CD4-positive, alpha-beta T cell treated with Interleukin-15 for 4 hours (primary cell): ENCODE measurements at regions not wholly inside any gene's neighbourhood (a gene's known extent, or its start where the extent isn't known, plus 50 kb on each side); places are given as distances from the start of the nearest gene placed in this dataset.

Experiments used
- DNase-seq: peaks from one replicate; pipeline ENCODE4 v3.0.0-alpha.2; 2020; ENCODE audit warnings: low spot score

DNA sequence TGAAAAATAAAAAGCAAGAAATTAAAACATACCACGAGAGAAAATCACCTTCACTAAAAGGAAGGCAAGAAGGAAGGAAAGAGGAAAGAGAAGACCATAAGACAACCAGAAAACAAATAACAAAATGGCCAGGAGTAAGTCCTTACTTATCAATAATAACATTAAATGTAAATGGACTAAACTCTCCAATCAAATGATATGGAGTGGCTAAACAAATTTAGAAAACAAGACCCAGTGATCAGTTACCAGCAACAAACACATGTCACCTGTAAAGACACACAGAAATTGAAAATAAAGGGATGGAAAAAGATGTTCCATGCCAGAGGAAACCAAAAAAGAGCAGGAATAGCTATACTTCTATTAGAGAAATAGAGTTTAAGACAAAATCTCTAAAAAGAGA is 85.0 kb upstream of the SLC38A4 start:
- DNase-seq = no peak

DNA sequence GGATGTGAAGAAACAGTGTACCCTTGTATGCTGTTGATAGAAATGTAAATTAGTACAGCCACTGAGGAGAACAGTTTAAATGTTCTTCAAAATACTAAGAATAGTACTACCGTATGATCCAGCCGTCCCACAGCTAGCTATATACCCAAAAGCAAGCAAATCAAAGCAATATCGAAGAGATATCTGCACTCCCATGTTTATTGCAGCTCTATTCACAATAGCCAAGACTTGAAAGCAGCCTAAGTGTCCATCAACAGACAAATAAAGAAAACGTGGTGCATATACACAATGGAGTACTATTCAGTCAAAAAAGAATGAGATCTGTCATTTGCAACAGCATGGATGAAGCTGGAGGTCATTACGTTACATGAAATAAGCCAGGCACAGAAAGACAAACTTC is 88.5 kb upstream of the SLC38A4 start:
- DNase-seq = no peak

DNA sequence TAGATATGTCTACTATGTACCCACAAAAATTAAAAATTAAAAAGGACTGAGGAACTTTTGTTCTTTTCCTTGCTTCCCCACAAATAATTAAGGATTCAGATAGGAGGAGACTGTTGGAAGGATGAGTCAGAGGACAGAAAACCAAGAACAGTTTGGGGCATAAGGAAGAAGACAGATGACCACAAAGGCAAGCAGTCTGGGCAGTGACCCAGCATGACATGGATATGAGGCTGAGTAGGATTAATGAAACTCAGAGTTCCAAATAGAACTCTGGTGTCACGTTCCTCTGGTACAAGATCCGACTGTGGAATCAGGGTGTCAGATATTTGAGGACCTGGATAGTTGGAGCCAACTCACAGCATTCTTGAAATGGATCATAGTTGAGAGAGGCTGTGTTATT is 89.3 kb upstream of the SLC38A4 start:
- no peak for DNase-seq

DNA sequence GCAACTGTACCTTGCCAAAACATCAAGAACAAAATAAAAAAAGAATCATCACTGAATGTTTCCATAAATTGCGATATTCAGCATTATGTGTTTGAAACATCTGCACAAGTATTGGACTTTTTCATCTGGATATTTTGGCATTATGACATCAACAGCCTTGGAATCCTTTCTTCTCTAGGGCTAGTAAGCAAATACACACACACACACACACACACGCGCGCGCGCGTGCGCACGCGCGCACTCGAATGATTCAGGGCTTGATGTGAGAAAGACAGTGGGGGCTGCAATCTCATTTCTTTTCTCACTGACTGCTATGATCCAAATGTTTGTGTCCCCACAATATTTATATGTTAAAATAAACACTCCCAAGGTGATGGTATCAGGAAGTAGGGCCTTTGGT is 90.0 kb upstream of the SLC38A4 start:
- DNase-seq = no peak

DNA sequence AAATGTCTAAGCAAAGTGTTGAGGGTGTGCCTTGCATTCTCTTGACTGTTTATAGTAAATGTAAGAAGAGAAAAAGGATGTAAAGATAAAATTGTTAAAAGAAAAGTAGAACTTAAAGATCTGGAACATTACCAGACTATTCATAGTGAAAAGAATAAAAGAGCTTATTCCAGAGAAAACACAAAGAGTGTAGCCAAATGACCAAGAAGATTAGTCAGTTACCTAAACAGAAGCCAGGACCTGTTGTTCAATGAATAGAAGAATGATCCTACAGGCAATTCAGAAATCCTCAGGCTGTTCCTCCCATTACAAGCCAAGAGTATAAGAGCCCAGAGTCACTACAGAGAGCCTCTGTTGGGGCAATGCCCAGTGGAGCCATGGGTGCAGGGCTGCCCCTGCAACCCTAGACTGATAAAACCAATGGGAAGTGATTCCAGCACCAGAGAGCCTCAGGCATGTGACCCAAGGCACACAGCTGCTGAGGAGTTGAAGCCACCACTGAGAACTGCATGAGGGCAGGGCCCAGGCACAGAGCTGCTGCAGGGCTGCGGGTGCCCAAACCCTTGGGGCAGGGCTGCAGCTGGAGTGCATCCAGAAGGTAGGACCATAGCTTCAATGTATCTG is 91.1 kb upstream of the SLC38A4 start:
- DNase-seq = no peak

DNA sequence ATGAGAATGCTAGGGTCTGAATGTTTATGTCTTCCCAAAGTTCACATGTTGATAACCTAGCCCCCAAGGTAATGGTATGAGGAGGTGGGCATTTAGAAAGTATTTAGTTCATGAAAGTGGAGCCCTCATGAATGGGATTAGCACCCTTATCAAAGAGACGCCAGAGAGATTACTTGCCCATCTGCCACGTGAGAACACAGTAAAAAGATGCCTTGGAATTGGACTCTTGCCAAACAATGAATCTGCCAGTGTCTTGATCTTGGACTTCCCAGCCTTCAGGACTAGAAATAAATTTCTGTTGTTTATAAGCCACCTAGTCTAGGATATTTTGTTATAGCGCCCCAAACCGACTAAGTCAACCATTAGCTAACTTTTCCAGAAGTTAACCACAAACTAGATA is 92.0 kb upstream of the SLC38A4 start:
- DNase-seq = no peak

DNA sequence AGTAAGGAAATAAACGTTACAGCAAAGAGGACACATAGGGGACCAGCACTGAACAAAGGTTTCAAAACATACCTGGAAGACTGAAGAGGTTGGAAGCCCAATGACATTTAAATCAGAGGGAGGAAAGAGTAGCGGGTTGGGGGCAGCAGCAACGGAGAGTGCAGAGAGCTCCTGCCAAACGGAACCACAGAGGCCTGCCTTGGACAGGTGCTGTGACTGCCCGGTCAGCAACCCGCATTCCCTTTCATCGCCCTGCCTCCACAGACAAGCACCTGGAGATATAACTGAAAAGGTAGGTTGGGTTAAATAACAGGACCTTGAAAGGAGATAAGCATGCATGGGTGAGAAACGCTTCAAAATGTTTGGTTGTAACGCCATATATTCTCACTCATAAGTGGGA is 92.8 kb upstream of the SLC38A4 start:
- no peak for DNase-seq

DNA sequence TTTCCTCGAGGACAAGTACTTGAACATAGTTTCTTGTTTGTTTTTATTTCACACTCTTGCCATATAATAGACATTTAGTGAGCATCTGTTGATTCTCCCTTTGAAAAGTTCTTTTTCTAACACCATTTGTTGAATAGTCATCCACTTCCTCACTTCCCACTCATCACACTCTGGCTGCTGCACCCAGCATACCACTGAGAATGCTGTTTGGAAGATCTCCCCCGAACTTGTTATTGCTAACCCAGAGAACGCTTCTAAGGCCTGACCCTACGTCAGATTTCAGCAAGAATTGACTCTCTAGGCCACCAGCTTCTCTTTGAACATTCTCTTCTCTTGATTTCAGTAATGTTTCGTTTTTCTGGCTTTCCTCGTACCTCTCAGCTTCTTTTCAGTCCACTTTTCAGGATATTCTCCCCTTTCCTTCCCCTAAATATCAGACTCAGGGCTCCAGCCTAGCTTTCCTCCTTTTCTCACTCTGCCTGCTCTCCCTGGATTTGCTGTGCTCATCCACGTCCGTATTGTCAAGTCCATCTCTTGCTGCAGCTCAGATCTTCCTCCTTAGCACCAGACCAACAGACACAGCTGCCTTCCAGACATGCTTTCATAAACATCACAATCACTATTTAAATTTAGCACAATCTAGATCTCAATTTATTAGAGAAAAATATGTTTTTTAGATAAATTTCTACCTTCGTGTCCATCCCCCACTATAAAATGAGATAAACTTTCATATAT is 94.0 kb upstream of the SLC38A4 start:
- DNase-seq = no peak

DNA sequence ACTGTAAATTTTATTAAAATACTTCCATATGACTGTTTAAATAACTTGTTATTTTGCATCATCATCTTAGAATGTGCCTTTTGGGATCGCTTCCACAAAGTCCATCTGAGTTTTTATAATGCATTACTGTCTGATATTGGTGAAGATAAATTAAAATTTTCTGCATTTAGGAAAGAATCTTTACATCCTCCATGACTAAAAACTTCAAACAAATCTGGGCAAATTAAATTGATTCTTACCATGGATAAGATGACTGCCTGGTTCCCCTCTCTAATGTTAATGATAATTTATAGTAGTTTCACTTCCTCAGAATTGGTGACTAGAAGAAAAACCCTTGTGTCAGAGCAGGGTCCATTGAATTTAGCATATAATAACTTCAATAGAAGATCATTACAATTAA is 94.7 kb upstream of the SLC38A4 start:
- DNase-seq = no peak

DNA sequence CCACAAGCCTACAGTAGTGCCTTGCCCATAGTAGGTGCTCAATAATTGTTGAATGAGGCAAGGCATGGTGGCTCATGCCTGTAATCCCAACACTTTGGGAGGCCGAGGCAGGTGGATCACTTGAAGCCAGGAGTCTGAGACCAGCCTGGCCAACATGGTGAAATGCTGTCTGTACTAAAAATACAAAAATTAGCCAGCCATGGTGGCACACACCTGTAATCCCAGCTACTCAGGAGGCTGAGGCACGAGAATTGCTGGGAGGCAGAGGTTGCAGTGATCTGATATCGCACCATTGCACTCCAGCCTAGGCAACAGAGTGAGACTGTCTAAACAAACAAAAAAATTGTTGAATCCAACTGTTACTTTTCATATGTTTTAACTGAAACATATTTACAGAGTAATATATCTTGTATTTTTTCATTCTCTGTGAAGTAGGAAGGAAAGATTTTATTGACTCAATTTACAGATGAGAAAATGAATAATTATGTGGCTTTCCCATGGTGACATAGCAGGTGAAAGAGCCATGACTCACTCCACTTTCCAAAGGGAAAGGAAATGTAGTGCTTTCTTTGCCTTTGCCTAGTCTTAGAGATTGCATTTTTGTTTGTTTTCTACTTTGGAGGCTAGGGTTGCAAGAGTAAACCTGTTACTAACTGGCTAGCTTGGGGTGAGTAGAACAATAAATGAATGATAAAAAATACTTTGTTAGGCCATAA is 95.4 kb upstream of the SLC38A4 start:
- no peak for DNase-seq

DNA sequence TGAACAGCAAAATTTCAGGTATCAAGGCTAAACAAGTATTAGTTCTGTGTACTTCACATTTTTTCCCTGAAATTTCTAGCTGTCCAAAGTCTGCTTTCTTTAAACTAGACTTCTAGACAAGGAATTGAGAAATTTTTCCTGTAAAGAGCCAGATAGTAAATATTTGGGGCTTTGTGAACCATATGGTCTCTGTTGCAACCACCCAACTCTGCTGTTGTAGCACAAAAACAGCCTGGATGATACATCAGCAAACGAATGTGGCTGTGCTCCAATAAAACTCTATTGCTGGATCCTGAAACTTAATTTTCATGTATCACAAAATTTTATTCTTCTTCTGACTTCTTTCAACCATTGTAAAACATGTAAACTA is 96.0 kb upstream of the SLC38A4 start:
- no peak for DNase-seq

DNA sequence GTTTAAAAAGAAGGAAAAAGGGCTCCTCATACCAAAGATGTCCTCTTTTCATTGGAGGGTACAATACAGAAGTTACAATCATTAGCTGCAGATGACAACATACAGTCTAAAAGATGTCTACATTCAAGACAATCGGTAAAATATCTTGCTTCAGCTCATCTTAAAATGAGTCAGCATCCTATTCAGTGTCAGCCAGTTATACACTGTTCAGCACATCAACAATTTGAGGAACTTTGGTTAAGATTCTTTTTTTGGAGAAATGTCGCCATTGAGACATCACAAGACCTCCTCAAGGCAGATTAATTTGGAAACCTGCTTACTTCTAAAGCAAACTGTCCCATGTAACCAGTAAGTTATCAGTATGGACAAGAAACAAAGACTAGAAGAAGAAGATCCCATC is 100.7 kb upstream of the SLC38A4 start:
- no peak for DNase-seq

DNA sequence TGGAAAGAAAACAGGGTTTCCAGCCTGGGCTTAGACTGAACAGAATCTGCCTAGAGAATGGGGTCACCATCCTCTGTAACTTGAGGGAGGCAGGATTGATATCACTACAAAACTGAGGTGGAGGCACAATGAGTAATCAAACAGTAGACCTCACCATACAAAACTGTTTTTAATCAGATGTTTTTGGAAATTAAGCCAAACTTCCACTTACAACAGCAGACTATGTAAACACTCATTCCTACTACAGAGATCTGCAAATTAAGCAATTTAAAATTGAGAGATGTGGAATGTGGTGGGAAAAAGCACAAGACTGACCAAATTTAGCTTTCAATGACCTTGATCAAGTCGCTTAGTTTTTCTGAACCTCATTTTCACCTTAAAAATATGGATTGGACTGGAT is 104.3 kb upstream of the SLC38A4 start:
- no peak for DNase-seq

DNA sequence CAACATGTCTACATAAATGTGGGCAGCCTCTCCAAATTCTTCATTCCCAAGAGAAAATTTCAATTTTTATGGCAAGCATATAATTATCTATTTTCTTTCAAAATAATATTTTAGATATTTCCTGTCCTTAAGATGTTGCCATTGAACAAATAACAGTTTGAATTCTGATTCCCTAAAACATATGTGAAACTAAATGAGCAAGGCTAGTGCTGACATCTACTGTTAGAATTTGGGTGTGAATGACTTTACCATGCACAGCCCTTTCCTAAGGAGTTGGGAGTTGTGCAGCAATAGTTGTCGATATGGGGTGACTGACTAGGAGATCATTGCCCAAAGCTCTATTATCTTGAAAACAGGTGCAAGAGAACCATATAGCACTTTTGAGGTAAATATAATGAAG is 108.2 kb upstream of the SLC38A4 start:
- DNase-seq = peak; percentile 12

DNA sequence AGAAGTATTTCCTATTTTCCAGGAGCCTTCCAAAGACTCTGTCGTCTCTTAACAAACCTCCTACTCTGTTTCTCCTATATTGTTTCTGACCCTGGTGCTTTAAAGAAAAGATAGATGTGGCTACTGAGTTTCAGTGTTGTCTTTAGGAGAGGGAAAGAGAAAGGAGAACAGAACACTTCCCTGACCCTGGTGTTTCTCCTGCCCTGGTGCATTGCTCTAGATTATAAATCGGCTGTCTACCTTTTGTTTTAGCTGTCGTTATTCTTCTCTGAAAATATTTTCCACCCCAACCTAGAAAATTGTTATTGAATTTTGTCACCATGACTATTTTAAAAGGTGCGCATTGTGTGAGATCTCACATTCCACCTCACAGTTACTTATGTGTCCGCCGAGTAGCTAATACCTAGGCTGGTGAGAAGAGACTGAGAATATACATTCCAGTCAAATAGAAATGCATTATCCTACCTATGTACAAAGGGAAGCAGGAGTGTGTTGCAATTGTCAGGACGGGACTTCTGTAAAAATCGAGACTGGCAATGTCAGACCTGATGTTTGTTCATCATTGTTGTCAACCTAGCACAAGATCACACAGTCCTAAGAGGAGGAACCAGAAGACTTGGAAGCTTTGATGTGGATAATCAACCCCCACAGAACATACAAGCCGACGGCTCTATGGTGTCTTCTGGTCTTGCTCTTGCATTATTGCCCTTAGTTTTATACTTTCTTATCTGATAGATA is 108.7 kb upstream of the SLC38A4 start:
- no peak for DNase-seq

DNA sequence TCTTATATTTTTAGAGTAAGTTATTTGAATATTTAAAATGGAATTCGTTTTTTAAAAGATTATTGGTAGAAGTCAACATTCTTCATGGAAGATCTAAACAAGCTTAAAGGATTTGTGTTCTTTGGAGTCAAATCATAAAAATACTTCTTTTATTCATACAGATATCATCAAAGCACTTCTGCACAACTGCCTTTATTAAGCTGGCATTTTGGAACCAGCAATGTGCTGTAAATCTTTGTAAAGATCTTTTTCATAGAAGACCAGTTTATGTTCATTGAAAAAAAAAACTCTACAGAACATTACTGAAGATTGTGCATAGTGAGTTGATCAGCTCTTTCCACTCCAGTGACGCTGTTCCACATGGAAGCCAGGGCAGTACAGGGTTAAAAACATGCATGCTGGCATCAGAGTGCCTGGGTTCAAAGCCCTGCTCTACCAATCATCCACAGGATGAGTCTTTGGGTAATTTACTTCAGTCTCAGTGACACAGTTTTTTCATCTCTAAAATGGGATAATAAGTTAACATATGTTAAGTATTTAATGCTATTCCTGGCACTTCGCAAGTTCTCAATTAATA is 109.6 kb upstream of the SLC38A4 start:
- no peak for DNase-seq

DNA sequence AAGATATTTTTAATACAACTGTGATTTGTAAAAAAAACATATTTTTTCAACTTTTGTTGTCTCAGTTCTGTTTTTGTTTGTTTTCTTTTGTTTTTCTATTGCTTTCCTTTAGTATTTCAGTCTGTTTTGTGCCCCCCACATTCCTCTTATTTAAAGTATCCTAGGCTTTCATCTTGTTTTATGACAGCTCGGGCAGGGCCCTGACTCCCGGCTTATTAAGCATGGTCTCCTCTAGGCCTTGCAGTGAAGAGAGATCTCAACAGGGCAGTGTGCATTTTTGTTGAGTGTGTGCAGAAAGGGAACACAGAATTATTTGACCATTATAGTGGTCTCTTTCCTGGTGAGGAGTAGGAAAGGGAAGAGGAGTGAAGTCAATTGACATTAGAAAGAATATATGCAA is 110.2 kb upstream of the SLC38A4 start:
- no peak for DNase-seq

DNA sequence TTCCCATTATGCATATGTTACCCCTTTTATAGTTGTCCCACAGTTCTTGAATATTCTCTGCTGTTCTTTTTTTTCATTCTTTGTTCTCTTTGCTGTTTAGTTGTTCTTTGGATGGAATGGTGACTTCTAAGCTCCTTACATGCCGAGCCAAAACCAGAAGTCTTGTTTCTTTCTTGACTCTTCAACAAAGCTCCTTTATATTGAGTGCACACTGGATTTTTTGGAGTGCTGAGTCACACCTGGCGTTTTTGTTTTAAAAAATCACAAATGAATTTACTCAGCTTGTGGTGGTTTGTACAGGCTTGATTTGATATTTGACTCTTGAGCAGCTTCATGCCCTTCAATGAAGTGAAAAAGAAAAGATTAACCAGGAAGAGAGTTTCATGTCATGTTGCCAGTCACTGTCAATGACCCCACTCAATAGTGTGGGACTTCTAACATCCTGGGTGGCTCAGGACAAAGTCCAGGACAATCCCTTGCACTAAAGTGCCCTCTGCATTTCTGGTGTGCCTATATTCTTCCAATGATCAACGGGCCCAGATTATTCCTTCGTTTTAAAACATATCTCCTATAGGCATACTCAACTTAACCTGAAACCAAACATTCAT is 112.4 kb upstream of the SLC38A4 start:
- no peak for DNase-seq

DNA sequence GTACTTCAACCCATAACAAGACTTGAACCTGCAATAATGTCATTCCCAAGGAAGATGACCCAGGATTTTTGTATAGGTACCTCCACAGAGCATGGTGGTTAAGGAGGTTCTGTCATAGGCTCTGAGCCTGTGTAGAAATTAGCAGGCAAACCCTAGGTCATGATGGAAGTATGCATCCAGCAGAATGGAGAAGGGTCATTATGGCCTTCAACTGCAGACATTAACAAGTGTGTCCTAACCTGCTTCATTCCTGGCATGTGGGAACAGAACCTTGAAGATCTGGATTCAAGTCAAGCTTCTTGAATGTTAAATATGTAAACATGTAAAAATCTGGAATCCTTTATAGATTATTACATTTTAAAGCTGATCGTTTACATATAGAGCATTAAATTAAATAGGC is 116.2 kb upstream of the SLC38A4 start:
- no peak for DNase-seq

DNA sequence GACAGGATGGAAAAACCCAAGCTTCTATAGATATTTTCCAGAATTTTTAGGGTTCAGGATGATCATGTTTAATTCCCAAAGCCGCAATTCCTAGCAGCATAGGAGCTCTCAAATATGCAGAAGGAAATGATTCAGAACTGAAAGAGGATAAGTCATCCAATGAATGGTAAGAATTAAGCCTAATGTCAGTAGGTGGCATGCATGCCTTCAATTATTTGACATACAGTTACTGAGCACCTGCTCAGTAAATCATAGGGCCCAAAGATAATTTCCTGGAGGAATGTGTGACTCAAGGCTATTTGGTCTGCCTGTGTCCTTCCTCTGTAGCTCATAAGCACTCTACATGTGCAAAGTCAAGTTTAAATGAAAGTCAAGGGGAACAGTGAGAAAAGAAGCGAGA is 116.8 kb upstream of the SLC38A4 start:
- DNase-seq = no peak

DNA sequence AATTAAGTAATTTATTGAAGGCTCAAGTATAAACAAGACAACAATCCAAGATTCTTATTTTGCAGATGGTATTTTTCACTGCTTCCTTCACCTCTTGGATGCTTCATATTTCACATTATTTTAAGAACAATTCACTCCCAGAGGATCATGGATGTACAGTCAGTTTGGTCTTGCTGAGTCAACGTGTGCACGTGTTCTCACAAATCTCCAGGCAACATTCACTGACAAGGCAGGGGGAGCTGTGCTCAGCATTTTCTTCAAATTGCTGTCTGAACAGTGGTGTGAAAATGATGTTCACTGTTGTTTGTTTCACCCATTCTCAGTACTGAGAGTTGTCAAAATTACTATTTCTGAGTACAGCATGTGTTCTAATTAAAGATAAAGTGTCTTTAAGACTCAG is 118.3 kb upstream of the SLC38A4 start:
- DNase-seq = no peak

DNA sequence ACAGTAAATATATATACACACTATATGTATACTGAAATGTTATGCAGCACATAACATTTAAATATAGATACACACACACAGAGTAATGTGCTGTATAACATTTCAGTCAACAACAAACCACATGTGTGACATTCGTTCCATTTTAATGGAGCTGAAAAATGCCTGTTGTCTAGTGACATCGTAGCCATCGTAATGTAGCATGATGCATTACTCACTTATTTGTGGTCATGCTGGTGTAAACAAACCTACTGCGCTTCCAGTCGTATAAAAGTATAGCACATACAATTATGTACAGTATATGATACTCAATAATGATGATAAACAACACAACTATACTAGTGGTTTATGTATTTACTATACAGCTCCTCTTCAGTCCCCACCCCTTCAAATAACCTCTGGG is 119.0 kb upstream of the SLC38A4 start:
- no peak for DNase-seq
